ENCODE measurements at regions not wholly inside any gene's neighbourhood (a gene's known extent, or its start where the extent isn't known, plus 50 kb on each side); places are given as distances from the start of the nearest gene placed in this dataset.

DNA sequence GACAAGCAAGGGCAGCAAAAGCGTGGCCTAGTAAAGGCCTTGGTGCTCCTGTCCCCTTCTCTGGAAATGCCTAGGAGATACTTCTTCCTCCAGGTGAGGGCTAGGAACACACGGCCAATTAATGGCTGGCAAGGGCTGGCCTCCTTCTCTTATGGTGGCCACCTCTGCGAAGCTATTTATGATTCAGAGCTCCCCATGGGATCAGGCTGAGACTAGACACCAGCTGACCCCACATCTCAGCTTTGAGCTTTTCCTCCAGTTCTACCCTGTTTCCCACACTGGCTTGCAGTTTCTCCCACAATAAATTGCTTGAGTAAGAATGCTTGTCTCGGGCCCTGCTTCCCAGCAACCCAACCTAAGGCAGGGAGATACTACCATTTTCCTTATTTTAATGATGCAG, 53.7 kb downstream of the CAMK2N1 start:
- 0 to 88% (median 83%) methylated on average over 1 to 4 of the region's 4 CpGs; no CpG with 5 or more reads in 3 of the 10 experiments for whole genome bisulfite sequencing, 10 experiments
- Histone ChIP-seq H3K27ac (peak overlapping the region; percentile 10 to 25), H3K4me1 (replicated peaks in 1 of 2) (peaks cover 22 to 29% of the 10 kb centered on the region in 2 donors), H3K4me3 (no peak overlapping the region)
- ATAC-seq (replicated peaks in 6 of 8), result peak in 4 of 8 experiments; percentile 44 to 68 (median 64)
- in situ Hi-C loops (cut with MboI; ENCODE audit: low pct_unique_long_range_greater_than_20kb in 2 of 9, low sequenced_read_pairs in 9 of 9, unreplicated experiment in 9 of 9), result no loop called here

DNA sequence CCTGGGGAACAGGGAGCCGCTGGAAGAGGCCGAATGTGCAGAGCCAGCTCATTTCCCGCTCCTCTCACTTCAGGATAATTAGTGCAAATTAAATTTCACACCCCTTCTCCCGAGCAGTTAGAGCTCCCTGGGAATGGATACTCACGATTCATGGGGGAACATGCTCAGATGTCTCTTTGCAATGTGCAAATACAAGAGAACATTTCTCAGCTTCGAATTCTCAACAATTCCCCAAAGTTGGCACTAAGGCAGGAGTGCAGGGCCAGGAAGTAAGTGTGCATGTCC, 54.9 kb downstream of the CAMK2N1 start:
- in situ Hi-C loops (cut with MboI; ENCODE audit: low pct_unique_long_range_greater_than_20kb in 2 of 9, low sequenced_read_pairs in 9 of 9, unreplicated experiment in 9 of 9), result no loop called here
- ATAC-seq (replicated peaks in 6 of 8), result peak in 1 of 8 experiments; percentile 7
- H3K4me3 ChIP-seq, result no peak overlapping the region
- H3K27ac ChIP-seq, result no peak overlapping the region
- H3K4me1 ChIP-seq (replicated peaks in 1 of 2), result peaks cover 22 to 29% of the 10 kb centered on the region in 2 donors
- 0 to 80% (median 42%) methylated on average over 1 to 4 of the region's 6 CpGs; no CpG with 5 or more reads in 5 of the 10 experiments for WGBS, 10 experiments

GRCh38 chr1:20430355-20431175, 55.4 kb downstream of the CAMK2N1 start:
- Histone ChIP-seq H3K4me3 (no peak overlapping the region), H3K27ac (no peak overlapping the region), H3K4me1 (replicated peaks in 1 of 2) (peaks cover 22 to 29% of the 10 kb centered on the region in 2 donors)
- in situ Hi-C loops (cut with MboI; ENCODE audit: low pct_unique_long_range_greater_than_20kb in 2 of 9, low sequenced_read_pairs in 9 of 9, unreplicated experiment in 9 of 9), result no loop called here
- 0 to 60% (median 30%) methylated on average over 1 to 6 of the region's 12 CpGs; no CpG with 5 or more reads in 6 of the 10 experiments for WGBS, 10 experiments
- peak; percentile 35 to 88 (median 80) for ATAC-seq (replicated peaks in 6 of 8)

GRCh38 chr1:20429296-20429695, 56.7 kb downstream of the CAMK2N1 start:
- in situ Hi-C loops (cut with MboI; ENCODE audit: low pct_unique_long_range_greater_than_20kb in 2 of 9, low sequenced_read_pairs in 9 of 9, unreplicated experiment in 9 of 9), result loop anchor here in 1 of 9 experiments (10.0 kb wide), 1 partner anchor 204 kb away; no protein-coding TSS in a partner anchor
- no peak overlapping the region for H3K4me3 ChIP-seq
- H3K4me1 ChIP-seq (replicated peaks in 1 of 2), result peaks cover 22 to 29% of the 10 kb centered on the region in 2 donors
- 20 to 80% (median 56%) methylated on average over 1 to 6 of the region's 6 CpGs; no CpG with 5 or more reads in 2 of the 10 experiments for WGBS, 10 experiments
- H3K27ac ChIP-seq, result no peak overlapping the region
- no peak for ATAC-seq (replicated peaks in 6 of 8)

GRCh38 chr1:20428841-20429240, 57.2 kb downstream of the CAMK2N1 start:
- 66 to 100% (median 89%) methylated on average over 1 to 4 of the region's 6 CpGs; no CpG with 5 or more reads in 6 of the 10 experiments for WGBS, 10 experiments
- Histone ChIP-seq H3K4me3 (no peak overlapping the region), H3K4me1 (replicated peaks in 1 of 2) (peaks cover 22 to 29% of the 10 kb centered on the region in 2 donors), H3K27ac (no peak overlapping the region)
- ATAC-seq (replicated peaks in 6 of 8), result no peak
- in situ Hi-C loops (cut with MboI; ENCODE audit: low pct_unique_long_range_greater_than_20kb in 2 of 9, low sequenced_read_pairs in 9 of 9, unreplicated experiment in 9 of 9), result loop anchor here in 1 of 9 experiments (10.0 kb wide), 1 partner anchor 204 kb away; no protein-coding TSS in a partner anchor

- in situ Hi-C loops (cut with MboI; ENCODE audit: low pct_unique_long_range_greater_than_20kb in 2 of 9, low sequenced_read_pairs in 9 of 9, unreplicated experiment in 9 of 9), result loop anchor here in 1 of 9 experiments (10.0 kb wide), 1 partner anchor 202 kb away; no protein-coding TSS in a partner anchor
- peak in 7 of 8 experiments; percentile 44 to 86 (median 64) for ATAC-seq (replicated peaks in 6 of 8)
- WGBS, 10 experiments, result 0 to 66% (median 47%) methylated on average over 1 to 4 of the region's 4 CpGs
Measured at GRCh38 chr1:20426923-20427322, 59.1 kb downstream of the CAMK2N1 start.

DNA sequence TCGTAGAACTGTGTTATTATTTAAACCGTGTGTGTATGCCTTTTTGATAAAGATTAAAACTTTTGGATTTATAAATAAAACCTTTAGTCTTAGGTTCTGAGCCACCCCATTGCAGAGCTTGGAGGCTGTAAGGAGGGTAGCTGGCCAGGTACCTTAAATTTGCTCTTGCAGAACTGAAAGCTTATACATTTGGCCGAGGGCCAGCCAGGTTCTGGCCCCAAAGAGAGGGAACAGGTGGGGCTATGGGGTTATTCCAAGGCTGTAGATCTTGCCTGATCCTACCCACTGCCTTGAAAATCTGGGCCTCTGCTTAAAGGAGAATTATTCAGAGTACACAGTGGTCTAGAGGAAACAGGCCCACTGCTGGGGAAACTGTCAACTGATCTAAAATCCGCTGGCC, 59.6 kb downstream of the CAMK2N1 start:
- Histone ChIP-seq H3K27ac (no peak overlapping the region), H3K4me1 (replicated peaks in 1 of 2) (peaks cover 12 to 14% of the 10 kb centered on the region in 2 donors), H3K4me3 (no peak overlapping the region)
- 50 to 88% (median 76%) methylated on average over 2 to 4 of the region's 4 CpGs for WGBS, 10 experiments
- ATAC-seq (replicated peaks in 6 of 8), result no peak
- in situ Hi-C loops (cut with MboI; ENCODE audit: low pct_unique_long_range_greater_than_20kb in 2 of 9, low sequenced_read_pairs in 9 of 9, unreplicated experiment in 9 of 9), result loop anchor here in 1 of 9 experiments (10.0 kb wide), 1 partner anchor 202 kb away; no protein-coding TSS in a partner anchor

More at GRCh38 chr1:20426923-20427322, 59.1 kb downstream of the CAMK2N1 start:
- peaks cover 14 to 18% of the 10 kb centered on the region in 2 donors for H3K4me1 ChIP-seq (replicated peaks in 1 of 2)
- no peak overlapping the region for H3K4me3 ChIP-seq
- H3K27ac ChIP-seq, result no peak overlapping the region

GRCh38 chr1:20425622-20426021, 60.4 kb downstream of the CAMK2N1 start:
- WGBS, 10 experiments, result 0 to 55% (median 42%) methylated on average over 1 to 2 of the region's 2 CpGs; no CpG with 5 or more reads in 1 of the 10 experiments
- peaks cover 5 to 7% of the 10 kb centered on the region in 2 donors for H3K4me1 ChIP-seq (replicated peaks in 1 of 2)
- in situ Hi-C loops (cut with MboI; ENCODE audit: low pct_unique_long_range_greater_than_20kb in 2 of 9, low sequenced_read_pairs in 9 of 9, unreplicated experiment in 9 of 9), result loop anchor here in 1 of 9 experiments (10.0 kb wide), 1 partner anchor 201 kb away; no protein-coding TSS in a partner anchor
- no peak overlapping the region for H3K27ac ChIP-seq
- H3K4me3 ChIP-seq, result no peak overlapping the region
- ATAC-seq (replicated peaks in 6 of 8), result no peak

DNA sequence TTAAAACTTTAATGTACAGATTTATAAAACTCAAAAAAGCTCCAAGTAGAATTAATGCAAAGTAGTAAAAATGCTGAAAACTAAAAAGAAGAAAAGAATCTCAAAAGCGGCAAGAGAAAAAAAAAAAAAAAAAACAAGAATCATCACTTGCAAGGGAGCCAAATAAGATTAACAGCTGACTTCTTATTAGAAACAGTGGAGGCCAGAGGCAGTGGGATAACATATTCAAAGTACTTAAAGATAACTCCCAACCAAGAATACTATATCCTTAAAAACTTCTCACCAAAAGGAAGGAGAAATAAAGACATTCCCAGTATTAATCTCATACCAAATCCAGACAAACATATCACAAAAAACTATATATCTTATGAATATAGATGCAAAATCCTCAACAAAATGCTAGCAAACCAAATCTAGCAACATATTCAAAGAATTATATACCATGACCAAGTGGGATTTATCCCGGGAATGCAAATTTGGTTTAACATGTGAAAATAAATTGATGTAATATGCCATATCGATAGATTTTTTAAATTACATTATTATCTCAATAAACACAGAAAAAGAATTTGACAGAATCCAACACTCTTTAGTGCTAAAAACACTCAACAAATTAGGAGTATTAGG, 62.7 kb downstream of the CAMK2N1 start:
- no peak overlapping the region for H3K27ac ChIP-seq
- 50 to 95% (median 82%) methylated on average over 1 to 3 of the region's 3 CpGs for WGBS, 10 experiments
- peaks cover 0 to 2% of the 10 kb centered on the region in 2 donors for H3K4me1 ChIP-seq (replicated peaks in 1 of 2)
- H3K4me3 ChIP-seq, result no peak overlapping the region
- in situ Hi-C loops (cut with MboI; ENCODE audit: low pct_unique_long_range_greater_than_20kb in 2 of 9, low sequenced_read_pairs in 9 of 9, unreplicated experiment in 9 of 9), result loop anchor here in 1 of 9 experiments (10.0 kb wide), 1 partner anchor 198 kb away; no protein-coding TSS in a partner anchor
- no peak for ATAC-seq (replicated peaks in 6 of 8)

- WGBS, 10 experiments, result 6 to 100% (median 74%) methylated on average over 1 to 2 of the region's 2 CpGs
- Histone ChIP-seq H3K4me3 (no peak overlapping the region), H3K27ac (no peak overlapping the region), H3K4me1 (replicated peaks in 1 of 2) (peaks cover 0 to 5% of the 10 kb centered on the region in 2 donors)
- in situ Hi-C loops (cut with MboI; ENCODE audit: low pct_unique_long_range_greater_than_20kb in 2 of 9, low sequenced_read_pairs in 9 of 9, unreplicated experiment in 9 of 9), result loop anchor here in 1 of 9 experiments (10.0 kb wide), 1 partner anchor 197 kb away; no protein-coding TSS in a partner anchor
- ATAC-seq (replicated peaks in 6 of 8), result no peak
Measured at GRCh38 chr1:20421441-20421840, 64.6 kb downstream of the CAMK2N1 start.

- in situ Hi-C loops (cut with MboI; ENCODE audit: low pct_unique_long_range_greater_than_20kb in 2 of 9, low sequenced_read_pairs in 9 of 9, unreplicated experiment in 9 of 9), result no loop called here
- Histone ChIP-seq H3K4me3 (no peak overlapping the region), H3K4me1 (replicated peaks in 1 of 2) (peaks cover 8 to 10% of the 10 kb centered on the region in 2 donors), H3K27ac (no peak overlapping the region)
- WGBS, 10 experiments, result 20 to 93% (median 73%) methylated on average over 1 to 6 of the region's 8 CpGs; no CpG with 5 or more reads in 4 of the 10 experiments
- ATAC-seq (replicated peaks in 6 of 8), result peak in 1 of 8 experiments; percentile 24
Measured at GRCh38 chr1:20417581-20417980, 68.4 kb downstream of the CAMK2N1 start.

- Histone ChIP-seq H3K27ac (no peak overlapping the region), H3K4me3 (no peak overlapping the region), H3K4me1 (replicated peaks in 1 of 2) (peaks cover 10 to 13% of the 10 kb centered on the region in 2 donors)
- WGBS, 10 experiments, result 83 to 100% (median 88%) methylated on average over 1 to 3 of the region's 3 CpGs; no CpG with 5 or more reads in 2 of the 10 experiments
- no peak for ATAC-seq (replicated peaks in 6 of 8)
- in situ Hi-C loops (cut with MboI; ENCODE audit: low pct_unique_long_range_greater_than_20kb in 2 of 9, low sequenced_read_pairs in 9 of 9, unreplicated experiment in 9 of 9), result no loop called here
Measured at GRCh38 chr1:20416706-20417105, 69.3 kb downstream of the CAMK2N1 start.

- no peak overlapping the region for H3K4me3 ChIP-seq
- H3K4me1 ChIP-seq (replicated peaks in 1 of 2), result peaks cover 32 to 33% of the 10 kb centered on the region in 2 donors
- in situ Hi-C loops (cut with MboI; ENCODE audit: low pct_unique_long_range_greater_than_20kb in 2 of 9, low sequenced_read_pairs in 9 of 9, unreplicated experiment in 9 of 9), result no loop called here
- ATAC-seq (replicated peaks in 6 of 8), result no peak
- no peak overlapping the region for H3K27ac ChIP-seq
- 67 to 86% (median 76%) methylated on average over 1 to 3 of the region's 3 CpGs; no CpG with 5 or more reads in 6 of the 10 experiments for WGBS, 10 experiments
Measured at GRCh38 chr1:20413776-20414140, 72.3 kb downstream of the CAMK2N1 start.

All from motor neuron (in vitro differentiated cells).